ENCODE measurements at regions not wholly inside any gene's neighbourhood (a gene's known extent, or its start where the extent isn't known, plus 50 kb on each side); places are given as distances from the start of the nearest gene placed in this dataset.

- TF ChIP-seq, protein P1, sequence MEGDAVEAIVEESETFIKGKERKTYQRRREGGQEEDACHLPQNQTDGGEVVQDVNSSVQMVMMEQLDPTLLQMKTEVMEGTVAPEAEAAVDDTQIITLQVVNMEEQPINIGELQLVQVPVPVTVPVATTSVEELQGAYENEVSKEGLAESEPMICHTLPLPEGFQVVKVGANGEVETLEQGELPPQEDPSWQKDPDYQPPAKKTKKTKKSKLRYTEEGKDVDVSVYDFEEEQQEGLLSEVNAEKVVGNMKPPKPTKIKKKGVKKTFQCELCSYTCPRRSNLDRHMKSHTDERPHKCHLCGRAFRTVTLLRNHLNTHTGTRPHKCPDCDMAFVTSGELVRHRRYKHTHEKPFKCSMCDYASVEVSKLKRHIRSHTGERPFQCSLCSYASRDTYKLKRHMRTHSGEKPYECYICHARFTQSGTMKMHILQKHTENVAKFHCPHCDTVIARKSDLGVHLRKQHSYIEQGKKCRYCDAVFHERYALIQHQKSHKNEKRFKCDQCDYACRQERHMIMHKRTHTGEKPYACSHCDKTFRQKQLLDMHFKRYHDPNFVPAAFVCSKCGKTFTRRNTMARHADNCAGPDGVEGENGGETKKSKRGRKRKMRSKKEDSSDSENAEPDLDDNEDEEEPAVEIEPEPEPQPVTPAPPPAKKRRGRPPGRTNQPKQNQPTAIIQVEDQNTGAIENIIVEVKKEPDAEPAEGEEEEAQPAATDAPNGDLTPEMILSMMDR (IDR thresholded peaks at IDR 0.05; ENCODE audit: insufficient read depth, low read length) = no peak
- no peak for TF ChIP-seq POLR2AphosphoS5 (IDR thresholded peaks at IDR 0.05; ENCODE audit: low read depth)
- TF ChIP-seq, protein P2, sequence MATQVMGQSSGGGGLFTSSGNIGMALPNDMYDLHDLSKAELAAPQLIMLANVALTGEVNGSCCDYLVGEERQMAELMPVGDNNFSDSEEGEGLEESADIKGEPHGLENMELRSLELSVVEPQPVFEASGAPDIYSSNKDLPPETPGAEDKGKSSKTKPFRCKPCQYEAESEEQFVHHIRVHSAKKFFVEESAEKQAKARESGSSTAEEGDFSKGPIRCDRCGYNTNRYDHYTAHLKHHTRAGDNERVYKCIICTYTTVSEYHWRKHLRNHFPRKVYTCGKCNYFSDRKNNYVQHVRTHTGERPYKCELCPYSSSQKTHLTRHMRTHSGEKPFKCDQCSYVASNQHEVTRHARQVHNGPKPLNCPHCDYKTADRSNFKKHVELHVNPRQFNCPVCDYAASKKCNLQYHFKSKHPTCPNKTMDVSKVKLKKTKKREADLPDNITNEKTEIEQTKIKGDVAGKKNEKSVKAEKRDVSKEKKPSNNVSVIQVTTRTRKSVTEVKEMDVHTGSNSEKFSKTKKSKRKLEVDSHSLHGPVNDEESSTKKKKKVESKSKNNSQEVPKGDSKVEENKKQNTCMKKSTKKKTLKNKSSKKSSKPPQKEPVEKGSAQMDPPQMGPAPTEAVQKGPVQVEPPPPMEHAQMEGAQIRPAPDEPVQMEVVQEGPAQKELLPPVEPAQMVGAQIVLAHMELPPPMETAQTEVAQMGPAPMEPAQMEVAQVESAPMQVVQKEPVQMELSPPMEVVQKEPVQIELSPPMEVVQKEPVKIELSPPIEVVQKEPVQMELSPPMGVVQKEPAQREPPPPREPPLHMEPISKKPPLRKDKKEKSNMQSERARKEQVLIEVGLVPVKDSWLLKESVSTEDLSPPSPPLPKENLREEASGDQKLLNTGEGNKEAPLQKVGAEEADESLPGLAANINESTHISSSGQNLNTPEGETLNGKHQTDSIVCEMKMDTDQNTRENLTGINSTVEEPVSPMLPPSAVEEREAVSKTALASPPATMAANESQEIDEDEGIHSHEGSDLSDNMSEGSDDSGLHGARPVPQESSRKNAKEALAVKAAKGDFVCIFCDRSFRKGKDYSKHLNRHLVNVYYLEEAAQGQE (IDR thresholded peaks at IDR 0.05; ENCODE audit: insufficient replicate concordance, low read depth) = no peak
Measured at GRCh38 chr3:168958466-168958865, 705.0 kb downstream of the MECOM start.

Data from HL-60 (cell line).